T-helper 2 cell treated with Interferon-gamma antibody and Interleukin-4, amounts not matched to agents 100 ng/mL and 5 ng/mL, for 36 hours (primary cell): ENCODE measurements at regions not wholly inside any gene's neighbourhood (a gene's known extent, or its start where the extent isn't known, plus 50 kb on each side); places are given as distances from the start of the nearest gene placed in this dataset.

Source experiments
- intact Hi-C: fragments of 100-400 bp; cut with micrococcal nuclease; formaldehyde crosslinking; loops from one replicate; pipeline ENCODE4 v1.15.1; 2023

GRCh38 chr3:168532135-168532534 lies 436.4 kb upstream of the GOLIM4 start:
- intact Hi-C loops = no loop called here

- intact Hi-C loops = no loop called here
Measured at GRCh38 chr3:168531116-168531515, 435.4 kb upstream of the GOLIM4 start.

DNA sequence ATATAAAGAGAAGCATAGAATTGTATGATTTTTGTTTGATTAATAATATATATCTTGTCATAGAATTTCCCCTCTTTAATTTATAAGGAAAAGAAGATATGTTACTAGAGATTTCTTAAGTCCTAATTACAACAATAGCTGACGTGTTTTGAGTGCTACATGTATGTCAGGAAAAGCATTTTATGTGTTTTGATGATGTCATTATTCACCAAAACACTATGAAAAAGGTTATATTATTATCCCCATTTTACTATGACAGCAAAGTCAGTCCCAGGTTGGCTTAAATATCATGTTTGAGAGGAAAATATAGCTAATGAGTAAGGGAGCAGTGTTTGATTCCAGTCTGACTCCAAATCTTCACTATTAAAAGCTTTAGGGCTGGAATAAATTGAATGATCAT lies 428.4 kb upstream of the GOLIM4 start:
- intact Hi-C loops = no loop called here

DNA sequence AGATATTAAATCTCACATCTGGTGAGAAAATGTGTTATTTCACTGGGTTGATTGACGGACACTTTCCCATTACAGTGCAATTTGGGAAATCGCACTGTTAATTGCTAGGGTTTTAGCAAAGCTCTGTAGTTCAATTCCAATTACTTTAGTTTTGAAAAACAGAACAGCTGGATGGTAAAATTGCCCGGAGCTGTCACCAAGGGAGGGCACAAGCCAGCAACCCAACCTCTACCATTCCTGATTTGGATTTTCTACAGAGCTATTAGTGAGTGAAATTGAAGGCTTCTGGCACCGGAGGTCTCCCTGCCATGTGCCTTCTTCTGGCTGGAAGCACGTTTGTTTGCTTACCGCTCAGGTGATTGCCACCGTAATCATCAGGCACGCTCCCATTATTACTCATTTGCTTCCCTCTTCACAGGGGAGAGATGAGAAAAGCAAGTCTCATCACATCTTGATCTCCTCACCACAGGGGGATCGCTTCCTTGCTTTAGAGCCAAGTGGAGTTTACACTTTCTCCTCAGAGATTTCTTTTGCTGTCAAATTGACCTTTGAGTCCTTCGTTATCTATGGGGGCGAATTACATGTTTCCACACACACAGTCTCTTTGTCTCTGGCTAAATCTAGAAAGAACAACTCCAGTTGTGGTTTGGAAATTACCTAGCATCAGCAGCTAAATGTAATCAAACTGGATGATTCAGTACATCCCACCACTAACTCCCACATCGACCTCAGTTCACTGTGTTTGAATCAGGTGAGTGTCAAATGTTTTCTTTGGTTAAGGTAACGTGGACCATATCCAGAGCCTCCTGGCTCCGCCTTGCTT lies 421.7 kb upstream of the GOLIM4 start:
- intact Hi-C loops = no loop called here

GRCh38 chr3:168514252-168514651 lies 418.5 kb upstream of the GOLIM4 start:
- intact Hi-C loops = loop anchor here (5.0 kb wide), 1 partner anchor 333 kb away; no protein-coding TSS in a partner anchor

GRCh38 chr3:168512802-168513201 lies 417.1 kb upstream of the GOLIM4 start:
- intact Hi-C loops = loop anchor here (5.0 kb wide), 1 partner anchor 334 kb away; no protein-coding TSS in a partner anchor

GRCh38 chr3:168511428-168512014 lies 415.8 kb upstream of the GOLIM4 start:
- intact Hi-C loops = loop anchor here (5.0 kb wide), 1 partner anchor 336 kb away; no protein-coding TSS in a partner anchor

DNA sequence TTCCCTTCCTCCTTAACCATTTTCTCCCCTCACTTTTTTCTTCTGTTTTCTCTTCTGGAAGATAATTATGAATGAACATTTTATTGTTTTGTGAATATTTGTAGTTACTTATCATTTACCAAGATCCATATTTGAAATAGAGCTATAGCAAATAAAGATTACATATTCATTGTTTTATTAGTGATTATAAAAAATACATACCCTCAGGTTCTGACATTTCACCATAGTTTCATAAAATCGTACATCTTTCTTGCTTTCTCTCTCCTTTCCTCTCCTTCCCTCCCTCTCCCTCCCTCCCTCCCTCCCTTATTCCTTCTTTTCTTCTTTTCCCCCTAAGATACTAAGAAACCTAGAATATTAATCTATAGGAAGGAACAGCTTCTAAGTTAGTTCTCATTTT lies 410.9 kb upstream of the GOLIM4 start:
- intact Hi-C loops = no loop called here

GRCh38 chr3:168501570-168501969 lies 405.8 kb upstream of the GOLIM4 start:
- intact Hi-C loops = no loop called here

GRCh38 chr3:168498194-168498593 lies 402.5 kb upstream of the GOLIM4 start:
- intact Hi-C loops = no loop called here

GRCh38 chr3:168497741-168498140 lies 402.0 kb upstream of the GOLIM4 start:
- intact Hi-C loops = no loop called here

- intact Hi-C loops = no loop called here
Measured at GRCh38 chr3:168497183-168497582, 401.5 kb upstream of the GOLIM4 start.

GRCh38 chr3:168495932-168496331 lies 400.2 kb upstream of the GOLIM4 start:
- intact Hi-C loops = no loop called here

DNA sequence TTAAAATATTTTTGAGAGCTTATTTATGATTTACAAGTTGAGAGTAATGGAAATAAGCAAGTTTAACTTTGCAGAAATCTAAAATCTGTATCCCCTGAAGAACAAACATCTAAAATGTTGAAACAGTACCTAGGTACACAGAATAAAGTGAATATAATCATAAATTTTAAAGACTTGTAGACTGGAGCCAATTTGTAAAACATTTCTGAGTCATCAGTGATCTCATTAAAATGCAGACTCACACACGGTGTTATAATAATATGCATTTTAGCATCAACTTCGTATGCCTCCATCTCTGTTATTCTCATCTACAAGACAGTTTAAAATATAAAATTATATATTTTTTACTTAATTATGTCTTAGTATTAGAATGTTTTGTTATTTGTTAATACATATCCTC lies 399.5 kb upstream of the GOLIM4 start:
- intact Hi-C loops = no loop called here

GRCh38 chr3:168493412-168494205 lies 397.9 kb upstream of the GOLIM4 start:
- intact Hi-C loops = no loop called here

DNA sequence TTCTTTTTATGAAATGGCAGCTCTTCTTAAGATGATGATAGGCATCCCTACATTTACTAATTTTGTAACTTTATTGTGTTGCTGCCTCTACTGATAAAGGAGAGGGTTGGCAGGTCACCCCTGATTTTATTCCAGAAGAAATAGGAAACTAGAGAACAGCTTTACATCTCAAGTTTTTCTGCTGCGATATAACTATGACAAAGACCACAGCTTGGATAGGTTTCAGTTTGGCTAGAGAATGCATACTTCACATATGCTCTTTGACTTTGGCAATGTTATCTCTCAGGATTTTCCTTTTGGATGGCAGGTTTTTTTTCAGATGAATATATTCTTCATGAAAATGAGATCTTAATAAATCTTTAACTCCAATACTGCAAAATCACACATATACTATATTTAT lies 395.3 kb upstream of the GOLIM4 start:
- intact Hi-C loops = no loop called here

GRCh38 chr3:168489301-168489700 lies 393.6 kb upstream of the GOLIM4 start:
- intact Hi-C loops = no loop called here

DNA sequence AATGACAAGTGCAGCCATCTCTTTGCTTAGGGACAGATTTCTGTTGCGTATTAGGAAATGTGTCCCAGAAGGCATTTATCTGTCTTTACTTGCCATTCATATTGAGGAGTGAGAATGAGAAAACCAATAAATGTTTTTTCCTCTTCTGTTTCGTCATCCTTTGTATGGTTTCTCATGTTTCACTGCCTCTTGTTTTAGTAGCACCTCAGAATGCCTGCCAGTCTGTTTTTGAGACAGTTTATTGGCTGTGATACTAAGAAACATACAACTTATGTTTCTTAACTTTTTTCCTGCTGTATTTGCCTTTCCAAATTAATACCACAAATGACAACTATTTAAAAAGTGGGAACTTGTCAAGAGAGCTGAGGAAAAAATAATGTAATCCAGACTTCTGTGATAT lies 390.2 kb upstream of the GOLIM4 start:
- intact Hi-C loops = no loop called here

- intact Hi-C loops = no loop called here
Measured at GRCh38 chr3:168476360-168476980, 380.7 kb upstream of the GOLIM4 start.

- intact Hi-C loops = no loop called here
Measured at GRCh38 chr3:168475704-168476103, 380.0 kb upstream of the GOLIM4 start.

DNA sequence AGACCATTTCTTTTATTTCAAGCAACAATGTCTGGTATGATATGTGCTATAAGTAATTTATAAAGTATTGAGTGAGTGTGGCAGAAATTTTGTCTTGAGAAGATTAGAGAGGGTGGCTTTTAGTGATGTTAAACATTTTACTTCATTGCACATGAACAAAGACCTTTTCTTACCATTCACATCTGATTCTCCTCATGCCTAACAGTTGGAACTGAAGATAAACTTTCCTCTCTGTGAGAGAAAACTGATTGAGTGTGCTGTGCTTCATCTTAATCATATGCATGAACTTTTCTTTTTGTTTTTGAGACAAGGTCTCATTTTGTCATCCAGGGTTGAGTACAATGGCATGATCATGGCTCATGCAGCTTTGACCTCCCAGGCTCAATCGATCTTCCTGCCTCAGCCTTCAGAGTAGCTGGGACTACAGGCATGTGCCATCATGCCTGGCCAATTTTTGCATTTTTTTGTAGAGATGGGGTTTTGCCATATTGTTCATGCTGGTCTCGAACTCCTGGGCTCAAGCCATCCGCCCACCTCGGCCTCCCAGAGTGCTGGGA lies 377.7 kb upstream of the GOLIM4 start:
- intact Hi-C loops = no loop called here
